GM12872 (cell line): ENCODE measurements at regions not wholly inside any gene's neighbourhood (a gene's known extent, or its start where the extent isn't known, plus 50 kb on each side); places are given as distances from the start of the nearest gene placed in this dataset.

Experiments
- CTCF ChIP-seq: IDR thresholded peaks from 3 replicates; pipeline ENCODE4 v1.5.1; 2011; ENCODE audit warnings: low read depth, mild to moderate bottlenecking, low read length, moderate library complexity; ENCODE audit not compliant: insufficient read depth

GRCh38 chr1:193700710-193701355 is 514.4 kb upstream of the B3GALT2 start:
- TF ChIP-seq CTCF, result no peak

GRCh38 chr1:193699261-193699660 is 512.8 kb upstream of the B3GALT2 start:
- no peak for TF ChIP-seq CTCF

- TF ChIP-seq CTCF, result no peak
These were observed 511.4 kb upstream of the B3GALT2 start for GRCh38 chr1:193697776-193698175.

GRCh38 chr1:193697115-193697762 is 510.8 kb upstream of the B3GALT2 start:
- TF ChIP-seq CTCF, result no peak

- TF ChIP-seq CTCF, result no peak
These were observed 508.3 kb upstream of the B3GALT2 start for GRCh38 chr1:193694741-193695140.

- no peak for TF ChIP-seq CTCF
These were observed 499.6 kb upstream of the B3GALT2 start for GRCh38 chr1:193685986-193686385.

GRCh38 chr1:193681422-193681821 is 495.0 kb upstream of the B3GALT2 start:
- TF ChIP-seq CTCF, result no peak
